ENCODE measurements at regions not wholly inside any gene's neighbourhood (a gene's known extent, or its start where the extent isn't known, plus 50 kb on each side); places are given as distances from the start of the nearest gene placed in this dataset.
"Not testable (repeated sequence)": the region's sequence is repeated elsewhere in the genome, so short reads cannot be mapped to it uniquely, and the experiment has no call there.

GRCh38 chr1:163477276-163477830 is 155.6 kb downstream of the NUF2 start:
- no peak for DNase-seq

- not testable (repeated sequence) for DNase-seq
These were observed 176.9 kb downstream of the NUF2 start for GRCh38 chr1:163498391-163499330.

- DNase-seq: no peak
These were observed 182.7 kb downstream of the NUF2 start for GRCh38 chr1:163504331-163504978.

- DNase-seq: no peak
These were observed 187.4 kb downstream of the NUF2 start for GRCh38 chr1:163509114-163509513.

GRCh38 chr1:163512349-163512989 is 190.7 kb downstream of the NUF2 start:
- DNase-seq: no peak

- DNase-seq: no peak
These were observed 201.7 kb downstream of the NUF2 start for GRCh38 chr1:163523375-163524029.

- DNase-seq: no peak
These were observed 207.1 kb downstream of the NUF2 start for GRCh38 chr1:163528710-163529348.

GRCh38 chr1:163531345-163531744 is 209.6 kb downstream of the NUF2 start:
- no peak for DNase-seq

- no peak for DNase-seq
These were observed 213.6 kb downstream of the NUF2 start for GRCh38 chr1:163535401-163535800.

- DNase-seq: no peak
These were observed 214.1 kb downstream of the NUF2 start for GRCh38 chr1:163535807-163536206.

GRCh38 chr1:163537809-163538208 is 216.1 kb downstream of the NUF2 start:
- no peak for DNase-seq

GRCh38 chr1:163538667-163539066 is 216.9 kb downstream of the NUF2 start:
- no peak for DNase-seq

- no peak for DNase-seq
These were observed 219.0 kb downstream of the NUF2 start for GRCh38 chr1:163540727-163541126.

- no peak for DNase-seq
These were observed 222.7 kb downstream of the NUF2 start for GRCh38 chr1:163544441-163544840.

- no peak for DNase-seq
These were observed 236.4 kb downstream of the NUF2 start for GRCh38 chr1:163558162-163558561.

GRCh38 chr1:163561580-163562295 is 240.0 kb downstream of the NUF2 start:
- DNase-seq: no peak

- DNase-seq: no peak
These were observed 240.6 kb downstream of the NUF2 start for GRCh38 chr1:163562355-163562754.

GRCh38 chr1:163565166-163565565 is 243.4 kb downstream of the NUF2 start:
- no peak for DNase-seq

GRCh38 chr1:163570071-163570470 is 248.3 kb downstream of the NUF2 start:
- no peak for DNase-seq

- DNase-seq: no peak
These were observed 250.2 kb downstream of the NUF2 start for GRCh38 chr1:163571950-163572349.

- DNase-seq: no peak
These were observed 252.4 kb downstream of the NUF2 start for GRCh38 chr1:163574119-163574518.

GRCh38 chr1:163580926-163581325 is 259.2 kb downstream of the NUF2 start:
- no peak for DNase-seq
